ENCODE measurements at regions not wholly inside any gene's neighbourhood (a gene's known extent, or its start where the extent isn't known, plus 50 kb on each side); places are given as distances from the start of the nearest gene placed in this dataset.

DNA sequence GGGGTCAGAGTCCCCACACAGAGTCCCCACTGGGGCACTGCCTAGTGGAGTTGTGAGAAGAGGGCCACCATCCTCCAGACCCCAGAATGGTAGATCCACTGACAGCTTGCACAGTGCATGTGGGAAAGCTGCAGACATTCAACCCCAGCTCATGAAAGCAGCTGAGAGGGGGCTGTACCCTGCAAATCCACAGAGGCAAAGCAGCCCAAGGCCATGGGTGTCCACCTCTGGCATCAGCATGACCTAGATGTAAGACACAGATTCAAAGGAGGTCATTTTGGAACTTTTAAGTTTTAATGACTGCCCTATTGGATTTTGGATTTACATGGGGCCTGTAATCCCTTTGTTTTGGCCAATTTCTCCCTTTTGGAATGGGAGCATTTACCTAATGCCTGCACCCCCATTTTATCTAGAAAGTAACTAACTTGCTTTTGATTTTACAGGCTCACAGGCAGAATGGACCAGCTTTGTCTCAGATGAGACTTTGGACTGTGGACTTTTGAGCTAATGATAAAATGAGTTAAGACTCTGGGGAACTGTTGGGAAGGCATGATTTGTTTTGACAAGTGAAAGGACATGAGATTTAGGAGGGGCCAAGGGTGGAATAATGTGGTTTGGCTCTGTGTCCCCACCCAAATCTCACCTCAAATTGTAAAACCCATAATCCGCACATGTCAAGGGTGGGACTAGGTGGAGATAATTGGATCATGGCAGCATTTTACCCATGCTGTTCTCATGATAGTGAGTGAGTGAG lies 56.3 kb upstream of the ITGA1 start:
- no peaks in the 10 kb centered on the region for H3K27me3 ChIP-seq
- no peaks in the 10 kb centered on the region for H3K36me3 ChIP-seq
- no peaks in the 10 kb centered on the region for H3K9me3 ChIP-seq
- no peak overlapping the region for H3K4me3 ChIP-seq
- TF ChIP-seq, protein P1, sequence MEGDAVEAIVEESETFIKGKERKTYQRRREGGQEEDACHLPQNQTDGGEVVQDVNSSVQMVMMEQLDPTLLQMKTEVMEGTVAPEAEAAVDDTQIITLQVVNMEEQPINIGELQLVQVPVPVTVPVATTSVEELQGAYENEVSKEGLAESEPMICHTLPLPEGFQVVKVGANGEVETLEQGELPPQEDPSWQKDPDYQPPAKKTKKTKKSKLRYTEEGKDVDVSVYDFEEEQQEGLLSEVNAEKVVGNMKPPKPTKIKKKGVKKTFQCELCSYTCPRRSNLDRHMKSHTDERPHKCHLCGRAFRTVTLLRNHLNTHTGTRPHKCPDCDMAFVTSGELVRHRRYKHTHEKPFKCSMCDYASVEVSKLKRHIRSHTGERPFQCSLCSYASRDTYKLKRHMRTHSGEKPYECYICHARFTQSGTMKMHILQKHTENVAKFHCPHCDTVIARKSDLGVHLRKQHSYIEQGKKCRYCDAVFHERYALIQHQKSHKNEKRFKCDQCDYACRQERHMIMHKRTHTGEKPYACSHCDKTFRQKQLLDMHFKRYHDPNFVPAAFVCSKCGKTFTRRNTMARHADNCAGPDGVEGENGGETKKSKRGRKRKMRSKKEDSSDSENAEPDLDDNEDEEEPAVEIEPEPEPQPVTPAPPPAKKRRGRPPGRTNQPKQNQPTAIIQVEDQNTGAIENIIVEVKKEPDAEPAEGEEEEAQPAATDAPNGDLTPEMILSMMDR (IDR thresholded peaks at IDR 0.05), result no peak
- intact Hi-C loops (cut with DNase I), result no loop called here
- peaks cover 3% of the 10 kb centered on the region for H3K4me1 ChIP-seq
- H3K9ac ChIP-seq (ENCODE audit: low read depth in 2 of 2, low read length in 2 of 2), result no peak overlapping the region
- H3K27ac ChIP-seq, result no peak overlapping the region
- peak; percentile 24 for DNase-seq

DNA sequence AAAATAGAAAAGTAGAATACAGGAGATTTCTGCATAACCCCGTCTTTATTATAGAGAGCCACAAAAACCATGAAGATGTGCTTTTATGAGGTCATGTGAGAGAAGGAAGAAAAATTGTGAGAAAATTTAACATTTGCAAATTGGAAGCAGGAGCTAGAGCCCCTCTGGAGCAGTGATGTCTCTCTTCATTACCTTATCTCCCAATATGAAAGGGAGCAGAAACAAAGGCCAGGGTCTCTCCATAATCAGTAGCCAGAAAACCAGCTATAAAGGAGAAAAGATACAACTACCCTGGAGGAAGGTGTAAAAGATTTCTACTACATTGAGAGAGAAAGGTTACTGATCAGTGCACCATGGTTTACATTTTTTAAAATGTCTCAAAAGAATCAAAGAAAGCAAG lies 53.2 kb upstream of the ITGA1 start:
- Histone ChIP-seq H3K27ac (no peak overlapping the region), H3K36me3 (no peaks in the 10 kb centered on the region), H3K27me3 (no peaks in the 10 kb centered on the region), H3K4me3 (no peak overlapping the region), H3K9me3 (no peaks in the 10 kb centered on the region), H3K9ac (ENCODE audit: low read depth in 2 of 2, low read length in 2 of 2) (no peak overlapping the region), H3K4me1 (no peaks in the 10 kb centered on the region)
- DNase-seq, result no peak
- TF ChIP-seq, protein P1 (IDR thresholded peaks at IDR 0.05), result no peak
- intact Hi-C loops (cut with DNase I), result no loop called here

DNA sequence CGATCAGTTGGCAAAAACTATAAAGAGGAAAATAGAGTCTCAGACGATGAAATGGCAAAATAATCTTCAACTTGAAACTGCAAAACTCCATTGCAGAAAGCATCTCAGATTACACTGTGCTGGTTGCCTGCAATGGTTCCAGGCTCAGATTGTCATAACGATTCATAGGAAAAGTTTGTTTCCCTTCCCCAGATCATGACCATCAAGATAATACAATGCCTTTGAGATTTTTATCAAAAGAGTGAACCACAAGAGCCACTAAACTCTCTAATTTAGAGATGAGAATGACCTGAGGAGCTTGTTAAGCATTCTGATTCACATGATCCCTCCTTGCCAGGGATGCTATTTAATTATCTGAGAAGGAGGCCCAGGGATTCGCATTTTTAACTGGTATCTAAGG lies 52.6 kb upstream of the ITGA1 start:
- TF ChIP-seq, protein P1 (IDR thresholded peaks at IDR 0.05), result no peak
- Histone ChIP-seq H3K9ac (ENCODE audit: low read depth in 2 of 2, low read length in 2 of 2) (no peak overlapping the region), H3K4me3 (no peak overlapping the region), H3K36me3 (no peaks in the 10 kb centered on the region), H3K27me3 (no peaks in the 10 kb centered on the region), H3K9me3 (no peaks in the 10 kb centered on the region), H3K27ac (no peak overlapping the region), H3K4me1 (no peaks in the 10 kb centered on the region)
- no peak for DNase-seq
- intact Hi-C loops (cut with DNase I), result no loop called here

All from colonic mucosa (tissue), 4 donors.